Stomach (tissue), 4 donors: ENCODE measurements at regions not wholly inside any gene's neighbourhood (a gene's known extent, or its start where the extent isn't known, plus 50 kb on each side); places are given as distances from the start of the nearest gene placed in this dataset.

Source experiments
- POLR2A ChIP-seq, 4 donors: fragments of 450-650 bp; IDR thresholded peaks; one replicate each; pipeline ENCODE4 v1.6.1; 2016; ENCODE audit warnings: antibody characterized with exemption in 4 of 4, control low read depth in 2 of 4, mild to moderate bottlenecking in 1 of 4, moderate library complexity in 1 of 4
- POLR2AphosphoS5 ChIP-seq, 3 donors: sonication (generic); formaldehyde crosslinking; IDR thresholded peaks; one replicate each; pipeline ENCODE4 v1.6.1; 2016; ENCODE audit warnings: antibody characterized with exemption in 3 of 3
- TF ChIP-seq, protein P1 (sequence below), 7 experiments: fragments of 450-650 bp in 4 of 7; fragments of 200-600 bp in 3 of 7; sonication (generic) in 3 of 7; IDR thresholded peaks; one replicate each; pipeline ENCODE4 v1.5.1; 2016 to 2019; ENCODE audit warnings: antibody characterized with exemption in 7 of 7, control low read depth in 2 of 7, mild to moderate bottlenecking in 1 of 7

DNA sequence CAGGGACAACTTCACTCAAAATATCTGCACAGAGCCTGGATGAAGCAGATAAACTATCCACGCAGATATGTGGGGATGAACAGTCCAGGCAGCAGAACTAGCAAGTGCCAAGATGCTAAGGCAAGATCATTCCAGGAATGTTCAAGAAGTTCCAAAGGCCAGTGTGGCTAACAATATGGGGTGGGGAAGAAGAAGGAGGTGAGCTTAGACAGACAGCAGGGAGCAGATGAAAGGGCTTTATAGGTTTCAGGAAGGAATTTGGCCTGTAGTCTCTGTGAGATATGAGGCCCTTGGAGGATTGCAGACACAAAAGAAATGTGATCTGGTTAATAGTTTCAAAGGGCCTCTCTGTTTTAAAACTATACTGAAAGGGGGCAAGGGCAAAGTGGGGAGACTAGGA, 63.5 kb upstream of the PPM1H start:
- TF ChIP-seq, protein P1, sequence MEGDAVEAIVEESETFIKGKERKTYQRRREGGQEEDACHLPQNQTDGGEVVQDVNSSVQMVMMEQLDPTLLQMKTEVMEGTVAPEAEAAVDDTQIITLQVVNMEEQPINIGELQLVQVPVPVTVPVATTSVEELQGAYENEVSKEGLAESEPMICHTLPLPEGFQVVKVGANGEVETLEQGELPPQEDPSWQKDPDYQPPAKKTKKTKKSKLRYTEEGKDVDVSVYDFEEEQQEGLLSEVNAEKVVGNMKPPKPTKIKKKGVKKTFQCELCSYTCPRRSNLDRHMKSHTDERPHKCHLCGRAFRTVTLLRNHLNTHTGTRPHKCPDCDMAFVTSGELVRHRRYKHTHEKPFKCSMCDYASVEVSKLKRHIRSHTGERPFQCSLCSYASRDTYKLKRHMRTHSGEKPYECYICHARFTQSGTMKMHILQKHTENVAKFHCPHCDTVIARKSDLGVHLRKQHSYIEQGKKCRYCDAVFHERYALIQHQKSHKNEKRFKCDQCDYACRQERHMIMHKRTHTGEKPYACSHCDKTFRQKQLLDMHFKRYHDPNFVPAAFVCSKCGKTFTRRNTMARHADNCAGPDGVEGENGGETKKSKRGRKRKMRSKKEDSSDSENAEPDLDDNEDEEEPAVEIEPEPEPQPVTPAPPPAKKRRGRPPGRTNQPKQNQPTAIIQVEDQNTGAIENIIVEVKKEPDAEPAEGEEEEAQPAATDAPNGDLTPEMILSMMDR (IDR thresholded peaks at IDR 0.05) = no peak
- TF ChIP-seq POLR2AphosphoS5 (IDR thresholded peaks at IDR 0.05) (no peak), POLR2A (IDR thresholded peaks at IDR 0.05) (no peak)
